HL-60 (cell line): ENCODE measurements at regions not wholly inside any gene's neighbourhood (a gene's known extent, or its start where the extent isn't known, plus 50 kb on each side); places are given as distances from the start of the nearest gene placed in this dataset.

Experiments
- CTCF ChIP-seq: IDR thresholded peaks from one replicate; pipeline ENCODE4 v1.5.1; 2011; ENCODE audit warnings: low read length, control low read depth, inconsistent platforms; ENCODE audit not compliant: insufficient read depth
- POLR2AphosphoS5 ChIP-seq: IDR thresholded peaks from 2 replicates; pipeline ENCODE4 v1.6.1; 2012; ENCODE audit warnings: low read depth
- REST ChIP-seq: IDR thresholded peaks from 2 replicates; pipeline ENCODE4 v1.6.1; 2012; ENCODE audit warnings: low read depth; ENCODE audit not compliant: insufficient replicate concordance

GRCh38 chr3:16809482-16809881 lies 75.3 kb upstream of the PLCL2 start:
- TF ChIP-seq CTCF: no peak
- no peak for TF ChIP-seq REST
- no peak for TF ChIP-seq POLR2AphosphoS5
